Hematopoietic multipotent progenitor cell treated with erythropoietin and hydrocortisone succinate and interleukin-3 and kit ligand, for 6 days (in vitro differentiated cells): ENCODE measurements at regions not wholly inside any gene's neighbourhood (a gene's known extent, or its start where the extent isn't known, plus 50 kb on each side); places are given as distances from the start of the nearest gene placed in this dataset.
"Not testable (repeated sequence)": the region's sequence is repeated elsewhere in the genome, so short reads cannot be mapped to it uniquely, and the experiment has no call there.

Experiments used
- DNase-seq: peaks from one replicate; pipeline ENCODE4 v3.0.0-alpha.2; 2015

DNA sequence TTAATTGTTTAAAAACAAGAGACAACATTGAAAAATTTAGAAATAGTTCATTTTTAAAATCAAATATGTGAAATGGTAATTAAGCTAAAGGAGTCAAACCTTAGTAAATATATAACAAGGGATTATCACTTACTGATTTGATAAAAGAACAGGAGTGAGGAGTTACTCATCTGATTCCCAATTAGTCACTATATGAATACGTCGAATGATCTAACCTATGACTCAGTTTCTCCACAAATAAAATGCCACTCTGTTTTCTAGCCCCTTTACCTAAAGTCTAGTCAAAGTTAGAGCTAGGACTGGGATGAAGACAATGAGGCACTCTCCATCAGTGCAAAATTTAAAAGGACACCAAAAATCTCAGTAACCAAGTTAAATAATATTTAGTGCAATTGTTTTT is 70.4 kb upstream of the RASEF start:
- DNase-seq = no peak

DNA sequence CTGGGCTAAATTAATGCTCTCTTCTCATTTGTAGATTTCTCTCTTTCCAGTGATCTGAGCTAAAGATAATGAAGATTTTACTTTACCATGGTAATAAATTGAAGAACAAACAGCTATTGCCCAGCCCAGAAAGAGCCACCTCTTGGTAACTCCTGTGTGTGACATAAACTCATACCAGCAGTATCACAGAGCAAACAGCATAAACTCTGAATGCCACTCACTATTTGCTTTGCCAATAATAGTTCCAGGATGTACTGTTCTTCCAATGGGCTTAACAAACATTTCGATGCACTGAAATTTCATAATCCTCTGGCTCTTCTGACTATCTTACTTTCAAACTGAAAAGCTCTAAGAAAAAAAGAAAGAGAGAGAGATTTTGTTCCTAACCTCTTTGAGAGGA is 69.8 kb upstream of the RASEF start:
- no peak for DNase-seq

DNA sequence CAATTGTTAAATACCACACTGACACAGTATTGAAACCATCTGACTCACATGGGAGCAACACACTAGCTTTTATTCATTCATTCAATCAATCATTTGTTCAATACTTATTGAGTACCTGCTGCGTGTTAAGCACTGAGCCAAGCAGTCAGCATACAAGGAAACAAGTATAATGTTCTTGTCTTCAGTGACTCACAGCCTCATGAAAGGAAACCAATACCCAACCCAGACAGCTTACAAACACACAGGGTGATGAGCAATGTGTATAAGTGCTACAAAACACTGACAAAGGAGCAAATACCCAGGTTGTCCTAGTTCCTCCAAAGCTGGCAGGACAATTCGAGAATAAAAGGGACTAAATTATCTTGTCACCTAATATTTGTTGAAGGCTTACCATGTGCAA is 67.6 kb upstream of the RASEF start:
- no peak for DNase-seq

DNA sequence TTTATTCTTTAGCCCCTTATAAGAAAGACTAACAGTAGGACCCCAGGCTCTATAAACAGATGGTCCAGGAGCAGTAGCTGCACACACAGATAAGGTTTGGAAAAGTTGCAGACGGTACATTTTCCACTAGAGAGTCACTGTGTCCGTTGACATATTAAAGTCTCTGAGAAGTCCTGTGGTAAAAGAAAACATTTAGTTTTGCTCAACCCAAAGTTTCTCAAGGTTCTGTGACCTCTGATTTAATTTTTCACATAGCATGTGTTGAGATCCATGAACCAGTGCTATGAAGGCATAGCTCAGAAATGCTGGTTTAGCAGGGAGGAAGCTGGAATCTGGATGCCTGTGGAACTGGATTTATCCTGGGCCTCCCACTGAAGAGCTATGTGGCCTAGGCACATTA is 62.7 kb upstream of the RASEF start:
- DNase-seq = no peak

DNA sequence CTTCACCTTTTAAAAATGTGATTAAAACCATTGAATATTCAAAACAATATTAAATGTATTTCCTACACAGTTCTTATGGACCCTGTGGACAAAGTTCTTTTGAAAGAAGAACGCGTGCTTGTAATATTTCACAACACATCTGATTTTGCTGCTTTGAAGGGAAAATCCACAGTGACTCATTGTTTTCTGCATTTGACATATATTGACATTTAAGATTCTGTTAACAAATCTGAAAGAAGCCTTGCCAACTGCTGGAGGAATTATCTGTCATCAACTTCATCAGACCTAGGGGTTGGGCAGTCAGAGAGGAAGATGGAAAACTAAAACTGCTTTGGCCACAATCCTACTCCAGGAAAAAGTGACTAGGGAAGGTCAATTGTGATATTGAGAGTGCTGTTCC is 56.9 kb upstream of the RASEF start:
- DNase-seq = no peak

DNA sequence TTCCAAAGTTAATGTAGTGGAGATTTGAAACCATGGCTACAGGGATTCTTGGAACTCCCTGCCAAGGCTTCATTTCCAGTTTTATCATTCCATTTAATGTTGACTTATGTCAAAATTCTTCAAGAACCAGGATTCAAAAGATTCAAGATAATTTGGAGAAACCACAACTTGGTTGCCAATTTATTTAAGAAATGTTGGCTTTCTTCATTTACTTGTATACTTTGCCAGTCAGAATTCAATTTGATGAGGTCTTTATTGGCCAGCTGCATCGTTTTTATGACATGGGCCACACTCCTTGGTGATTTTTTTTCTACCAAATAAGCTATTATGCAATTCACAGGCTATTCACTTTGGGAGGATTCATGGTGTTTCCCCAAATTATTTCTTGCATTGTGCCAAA is 53.1 kb upstream of the RASEF start:
- no peak for DNase-seq

DNA sequence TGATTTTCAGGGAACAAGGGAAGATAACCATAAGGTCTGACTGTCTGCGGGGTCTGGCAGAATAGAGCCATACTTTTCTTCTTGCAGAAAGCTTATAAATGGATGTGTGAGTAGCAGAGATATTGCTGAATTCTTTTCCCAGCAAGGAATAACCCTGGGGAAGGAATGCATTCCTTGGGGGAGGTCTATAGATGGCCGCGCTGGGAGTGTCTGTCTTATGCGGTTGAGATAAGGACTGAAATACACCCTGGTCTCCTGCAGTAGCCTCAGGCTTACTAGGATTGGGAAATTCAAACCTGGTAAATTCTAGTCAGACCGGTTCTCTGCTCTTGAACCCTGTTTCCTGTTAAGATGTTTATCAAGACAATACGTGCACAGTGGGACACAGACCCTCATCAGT is 50.5 kb upstream of the RASEF start:
- not testable (repeated sequence) for DNase-seq
